GM12801 (cell line): ENCODE measurements at regions not wholly inside any gene's neighbourhood (a gene's known extent, or its start where the extent isn't known, plus 50 kb on each side); places are given as distances from the start of the nearest gene placed in this dataset.

Experiments
- CTCF ChIP-seq: IDR thresholded peaks from one replicate; pipeline ENCODE4 v1.5.1; 2011; ENCODE audit warnings: control low read depth; ENCODE audit not compliant: insufficient read length; ENCODE audit errors: extremely low read depth

- TF ChIP-seq CTCF, result no peak
Observed at GRCh38 chr7:94054130-94054529, 50.0 kb upstream of the BET1 start.

- no peak for TF ChIP-seq CTCF
Observed at GRCh38 chr7:94055963-94056362, 51.8 kb upstream of the BET1 start.

- no peak for TF ChIP-seq CTCF
Observed at GRCh38 chr7:94056796-94057207, 52.6 kb upstream of the BET1 start.

- TF ChIP-seq CTCF, result no peak
Observed at GRCh38 chr7:94057955-94058354, 53.8 kb upstream of the BET1 start.

- TF ChIP-seq CTCF, result no peak
Observed at GRCh38 chr7:94059746-94060145, 55.6 kb upstream of the BET1 start.

GRCh38 chr7:94060752-94061151 is 56.6 kb upstream of the BET1 start:
- TF ChIP-seq CTCF, result no peak

GRCh38 chr7:94061326-94061725 is 57.2 kb upstream of the BET1 start:
- TF ChIP-seq CTCF, result no peak

- TF ChIP-seq CTCF, result no peak
Observed at GRCh38 chr7:94062372-94062771, 58.2 kb upstream of the BET1 start.
